NCI-H2107 (cell line): ENCODE measurements at regions not wholly inside any gene's neighbourhood (a gene's known extent, or its start where the extent isn't known, plus 50 kb on each side); places are given as distances from the start of the nearest gene placed in this dataset.

Experiments
- DNase-seq: peaks from one replicate; lab custom pipeline; 2025; lab: John Stamatoyannopoulos, UW

- DNase-seq = no peak
These were observed 103.8 kb upstream of the LEF1 start for GRCh38 chr4:108272561-108272960.

GRCh38 chr4:108272046-108272445 is 103.3 kb upstream of the LEF1 start:
- DNase-seq = no peak

GRCh38 chr4:108270466-108271450 is 102.0 kb upstream of the LEF1 start:
- DNase-seq = no peak

- no peak for DNase-seq
These were observed 96.0 kb upstream of the LEF1 start for GRCh38 chr4:108264693-108265092.

GRCh38 chr4:108263057-108263456 is 94.3 kb upstream of the LEF1 start:
- DNase-seq = no peak

- no peak for DNase-seq
These were observed 92.3 kb upstream of the LEF1 start for GRCh38 chr4:108261026-108261425.

GRCh38 chr4:108256538-108256937 is 87.8 kb upstream of the LEF1 start:
- DNase-seq = no peak

GRCh38 chr4:108255203-108255747 is 86.5 kb upstream of the LEF1 start:
- DNase-seq = no peak

- no peak for DNase-seq
These were observed 80.7 kb upstream of the LEF1 start for GRCh38 chr4:108249397-108249796.

GRCh38 chr4:108247387-108248049 is 78.8 kb upstream of the LEF1 start:
- peak; percentile 2 for DNase-seq

- DNase-seq = no peak
These were observed 75.9 kb upstream of the LEF1 start for GRCh38 chr4:108244606-108245005.

- no peak for DNase-seq
These were observed 71.6 kb upstream of the LEF1 start for GRCh38 chr4:108240366-108240765.

- DNase-seq = no peak
These were observed 69.0 kb upstream of the LEF1 start for GRCh38 chr4:108237693-108238092.

- DNase-seq = no peak
These were observed 67.5 kb upstream of the LEF1 start for GRCh38 chr4:108236264-108236663.

- DNase-seq = no peak
These were observed 59.2 kb upstream of the LEF1 start for GRCh38 chr4:108227923-108228322.

GRCh38 chr4:108224611-108225053 is 55.9 kb upstream of the LEF1 start:
- no peak for DNase-seq

- no peak for DNase-seq
These were observed 54.6 kb upstream of the LEF1 start for GRCh38 chr4:108223313-108223712.

- no peak for DNase-seq
These were observed 51.3 kb upstream of the LEF1 start for GRCh38 chr4:108219998-108220397.
